B cell (primary cell): ENCODE measurements at regions not wholly inside any gene's neighbourhood (a gene's known extent, or its start where the extent isn't known, plus 50 kb on each side); places are given as distances from the start of the nearest gene placed in this dataset.

ENCODE experiments used
- ATAC-seq: fragments of 200-7000 bp; cut with Tn5 transposase; one replicate; pipeline ENCODE4 v1.10.0; 2021; ENCODE audit warnings: low read depth, mild to moderate bottlenecking, moderate number of reproducible peaks, moderate library complexity
- CTCF ChIA-PET: fragments of 350-600 bp; sonication (Branson Sonifier 250); formaldehyde crosslinking; loops from one replicate; lab custom pipeline; 2021; ENCODE audit warnings: antibody characterized with exemption, inconsistent platforms; lab: Charles Lee
- POLR2A ChIA-PET: fragments of 350-600 bp; sonication (Branson Sonifier 250); formaldehyde crosslinking; loops from one replicate; lab custom pipeline; 2021; ENCODE audit warnings: antibody characterized with exemption; lab: Charles Lee
- DNase-seq: peaks from one replicate; pipeline ENCODE4 v3.0.0; 2013
- H2AFZ ChIP-seq: 2 replicates; pipeline ENCODE4 v1.6.1; 2012; ENCODE audit warnings: mild to moderate bottlenecking, low read depth, low read length; ENCODE audit not compliant: insufficient read depth, poor library complexity, severe bottlenecking
- H3K27ac ChIP-seq, 2 donors: 1 replicate in 1 of 2; 2 replicates in 1 of 2; pipeline ENCODE4 v1.5.1; 2012 to 2013; ENCODE audit warnings: low read length in 2 of 2, mild to moderate bottlenecking in 2 of 2, moderate library complexity in 1 of 2
- H3K27me3 ChIP-seq, 4 experiments: fragments of 200-600 bp in 1 of 4; sonication (generic) in 1 of 4; replicated peaks in 1 of 4; 1 replicate in 2 of 4; 2 replicates in 2 of 4; pipeline versions ENCODE4 v1.6.1 to v1.7.0; 2013 to 2016; ENCODE audit warnings: low read length in 3 of 4, mild to moderate bottlenecking in 2 of 4, mixed read lengths in 1 of 4, moderate library complexity in 1 of 4; ENCODE audit not compliant: insufficient read depth in 4 of 4, control insufficient read depth in 3 of 4; ENCODE audit errors: control extremely low read depth in 1 of 4
- H3K36me3 ChIP-seq, 2 experiments: replicated peaks in 1 of 2; 1 replicate in 1 of 2; 2 replicates in 1 of 2; pipeline versions ENCODE4 v1.6.1 to v1.7.1; 2013; ENCODE audit warnings: low read length in 1 of 2; ENCODE audit not compliant: insufficient read depth in 2 of 2, control insufficient read depth in 1 of 2; ENCODE audit errors: control extremely low read depth in 1 of 2, extremely low read depth in 1 of 2
- H3K4me1 ChIP-seq, 2 donors: fragments of 200-600 bp in 1 of 2; sonication (generic) in 1 of 2; 1 replicate in 1 of 2; 2 replicates in 1 of 2; pipeline versions ENCODE4 v1.5.1 to v1.6.1; 2013 to 2017; ENCODE audit warnings: low read length in 2 of 2; ENCODE audit not compliant: control insufficient read depth in 2 of 2, insufficient read depth in 2 of 2
- H3K4me2 ChIP-seq: replicated peaks from 2 replicates; pipeline ENCODE3; 2012; ENCODE audit warnings: mild to moderate bottlenecking, low read depth, low read length; ENCODE audit not compliant: poor library complexity, severe bottlenecking
- H3K4me3 ChIP-seq, 5 experiments: fragments of 200-600 bp in 1 of 5; sonication (generic) in 1 of 5; 1 replicate in 3 of 5; 2 replicates in 2 of 5; pipeline versions ENCODE4 v1.5.1 to v1.7.0; 2011 to 2016; ENCODE audit warnings: low read length in 4 of 5, mild to moderate bottlenecking in 4 of 5, low read depth in 2 of 5, control low read depth in 1 of 5, moderate library complexity in 1 of 5; ENCODE audit not compliant: insufficient read depth in 1 of 5; ENCODE audit errors: control extremely low read depth in 1 of 5, extremely low read depth in 1 of 5
- H3K79me2 ChIP-seq: fragments of 200-600 bp; sonication (generic); one replicate; pipeline ENCODE4 v1.6.0; 2016; ENCODE audit warnings: low read length; ENCODE audit not compliant: control insufficient read depth, insufficient read depth
- H3K9ac ChIP-seq: fragments of 200-600 bp; sonication (generic); 2 replicates; pipeline ENCODE4 v1.6.1; 2017; ENCODE audit warnings: mild to moderate bottlenecking, low read length, moderate library complexity
- H3K9me3 ChIP-seq, 3 donors: one replicate each; pipeline versions ENCODE4 v1.6.1 to v1.7.1; 2013; ENCODE audit warnings: low read length in 2 of 3; ENCODE audit not compliant: control insufficient read depth in 2 of 3, insufficient read depth in 1 of 3; ENCODE audit errors: control extremely low read depth in 1 of 3
- H4K20me1 ChIP-seq: 2 replicates; pipeline ENCODE4 v1.6.0; 2012; ENCODE audit warnings: mild to moderate bottlenecking, low read length; ENCODE audit not compliant: insufficient read depth, control insufficient read depth, poor library complexity, severe bottlenecking
- H3K27ac Mint-ChIP-seq: one replicate; pipeline ENCODE4 v1.8.0; 2021; ENCODE audit warnings: mixed read lengths
- H3K27me3 Mint-ChIP-seq: one replicate; pipeline ENCODE4 v1.8.0; 2021; ENCODE audit warnings: mixed read lengths
- H3K4me1 Mint-ChIP-seq: one replicate; pipeline ENCODE4 v1.8.0; 2021; ENCODE audit warnings: mixed read lengths
- H3K4me3 Mint-ChIP-seq: one replicate; pipeline ENCODE4 v1.8.0; 2021; ENCODE audit warnings: mixed read lengths
- H3K9me3 Mint-ChIP-seq: one replicate; pipeline ENCODE4 v1.8.0; 2022; ENCODE audit warnings: mixed read lengths; ENCODE audit not compliant: insufficient read depth
- EZH2 ChIP-seq: IDR thresholded peaks from 2 replicates; pipeline ENCODE4 v1.6.1; 2012; ENCODE audit warnings: borderline replicate concordance, low read depth, mild to moderate bottlenecking, moderate library complexity, low read length; ENCODE audit not compliant: insufficient read depth, poor library complexity, severe bottlenecking
- WGBS: methylation state at CpG from one replicate; pipeline ENCODE4 v1.1.5; 2013; ENCODE audit warnings: missing lambda C conversion rate; ENCODE audit not compliant: insufficient coverage; 5-methylcytosine and 5-hydroxymethylcytosine counted together
- intact Hi-C: fragments of 100-400 bp; cut with micrococcal nuclease; formaldehyde crosslinking; loops from one replicate; pipeline ENCODE4 v1.10.0; 2022
- TF ChIP-seq, protein P1 (sequence below): fragments of 200-600 bp; IDR thresholded peaks from one replicate; pipeline ENCODE4 v1.8.0; 2022; ENCODE audit warnings: antibody characterized with exemption, mild to moderate bottlenecking

DNA sequence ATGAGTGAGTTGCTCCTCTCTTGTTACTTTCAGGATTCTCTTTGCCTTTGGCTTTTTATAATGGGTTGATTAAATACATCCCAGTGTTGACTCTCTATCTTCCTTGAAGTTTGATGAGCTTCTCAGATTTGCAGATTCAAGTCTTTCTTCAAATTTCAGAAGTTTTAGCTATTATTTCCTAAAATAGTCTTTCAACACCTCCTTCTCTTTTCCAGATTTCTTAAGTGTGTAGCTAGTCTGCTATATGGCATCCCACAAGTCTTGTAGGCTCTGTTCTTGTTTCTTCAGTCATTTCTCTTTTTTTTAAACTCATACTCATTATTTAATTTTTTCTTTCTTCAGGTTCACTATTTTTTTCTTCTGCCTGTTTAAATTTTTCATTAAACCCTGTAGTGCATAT lies 287.7 kb upstream of the CNTNAP5 start:
- peaks cover 0 to 3% (median 0%) of the 10 kb centered on the region in 3 donors for H3K9me3 ChIP-seq
- H3K4me1 ChIP-seq = no peaks in the 10 kb centered on the region
- DNase-seq (no peak), ATAC-seq (no peak)
- no peak overlapping the region for H3K4me2 ChIP-seq
- intact Hi-C loops = no loop called here
- no peaks in the 10 kb centered on the region for H3K79me2 ChIP-seq
- no peak overlapping the region for H3K9ac ChIP-seq
- no peak overlapping the region for H3K27ac ChIP-seq
- Mint-ChIP-seq H3K9me3 (peaks cover 2% of the 10 kb centered on the region), H3K4me3 (no peak overlapping the region), H3K27me3 (no peaks in the 10 kb centered on the region), H3K4me1 (no peaks in the 10 kb centered on the region), H3K27ac (no peak overlapping the region)
- TF ChIP-seq EZH2 = no peak
- TF ChIP-seq, protein P1, sequence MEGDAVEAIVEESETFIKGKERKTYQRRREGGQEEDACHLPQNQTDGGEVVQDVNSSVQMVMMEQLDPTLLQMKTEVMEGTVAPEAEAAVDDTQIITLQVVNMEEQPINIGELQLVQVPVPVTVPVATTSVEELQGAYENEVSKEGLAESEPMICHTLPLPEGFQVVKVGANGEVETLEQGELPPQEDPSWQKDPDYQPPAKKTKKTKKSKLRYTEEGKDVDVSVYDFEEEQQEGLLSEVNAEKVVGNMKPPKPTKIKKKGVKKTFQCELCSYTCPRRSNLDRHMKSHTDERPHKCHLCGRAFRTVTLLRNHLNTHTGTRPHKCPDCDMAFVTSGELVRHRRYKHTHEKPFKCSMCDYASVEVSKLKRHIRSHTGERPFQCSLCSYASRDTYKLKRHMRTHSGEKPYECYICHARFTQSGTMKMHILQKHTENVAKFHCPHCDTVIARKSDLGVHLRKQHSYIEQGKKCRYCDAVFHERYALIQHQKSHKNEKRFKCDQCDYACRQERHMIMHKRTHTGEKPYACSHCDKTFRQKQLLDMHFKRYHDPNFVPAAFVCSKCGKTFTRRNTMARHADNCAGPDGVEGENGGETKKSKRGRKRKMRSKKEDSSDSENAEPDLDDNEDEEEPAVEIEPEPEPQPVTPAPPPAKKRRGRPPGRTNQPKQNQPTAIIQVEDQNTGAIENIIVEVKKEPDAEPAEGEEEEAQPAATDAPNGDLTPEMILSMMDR = no peak
- no peaks in the 10 kb centered on the region for H4K20me1 ChIP-seq
- CTCF ChIA-PET = interaction anchor here (0.7 kb wide), 1 partner anchor 17 kb away, joined by 3 read pairs; no protein-coding TSS in a partner anchor
- no peak overlapping the region for H3K4me3 ChIP-seq
- POLR2A ChIA-PET = no interaction called here
- H2AFZ ChIP-seq = no peak overlapping the region
- no peaks in the 10 kb centered on the region for H3K27me3 ChIP-seq
- H3K36me3 ChIP-seq = no peaks in the 10 kb centered on the region

GRCh38 chr2:123738643-123739042 lies 286.4 kb upstream of the CNTNAP5 start:
- Histone ChIP-seq H3K27me3 (no peaks in the 10 kb centered on the region), H3K4me2 (no peak overlapping the region), H3K79me2 (no peaks in the 10 kb centered on the region), H3K27ac (no peak overlapping the region), H3K4me1 (no peaks in the 10 kb centered on the region), H2AFZ (no peak overlapping the region), H3K36me3 (no peaks in the 10 kb centered on the region), H4K20me1 (no peaks in the 10 kb centered on the region), H3K9ac (no peak overlapping the region), H3K4me3 (no peak overlapping the region), H3K9me3 (peaks cover 0 to 4% (median 0%) of the 10 kb centered on the region in 3 donors)
- CTCF ChIA-PET = no interaction called here
- intact Hi-C loops = no loop called here
- no peaks in the 10 kb centered on the region for H3K27me3 Mint-ChIP-seq
- DNase-seq (no peak), ATAC-seq (no peak)
- H3K4me1 Mint-ChIP-seq = no peaks in the 10 kb centered on the region
- H3K27ac Mint-ChIP-seq = no peak overlapping the region
- peaks cover 2% of the 10 kb centered on the region for H3K9me3 Mint-ChIP-seq
- POLR2A ChIA-PET = no interaction called here
- TF ChIP-seq, protein P1 = no peak
- TF ChIP-seq EZH2 = no peak
- no peak overlapping the region for H3K4me3 Mint-ChIP-seq
- WGBS = no CpG with 5 or more reads among the region's 1 CpG
